GM12891 (cell line): ENCODE measurements at regions not wholly inside any gene's neighbourhood (a gene's known extent, or its start where the extent isn't known, plus 50 kb on each side); places are given as distances from the start of the nearest gene placed in this dataset.
"Not testable (repeated sequence)": the region's sequence is repeated elsewhere in the genome, so short reads cannot be mapped to it uniquely, and the experiment has no call there.

Experiments
- DNase-seq: peaks from one replicate; pipeline ENCODE4 v3.0.0; 2011; ENCODE audit warnings: low spot score; ENCODE audit not compliant: insufficient read length
- FAIRE-seq: peaks from 2 replicates; lab custom pipeline; 2011; peaks lifted over from hg19 to GRCh38; lab: Jason Lieb, UNC
- PAX5 ChIP-seq: IDR thresholded peaks from 2 replicates; pipeline ENCODE4 v1.6.1; 2011; ENCODE audit warnings: low read length, moderate library complexity, mild to moderate bottlenecking; ENCODE audit not compliant: insufficient read depth, severe bottlenecking
- POLR2A ChIP-seq: IDR thresholded peaks from 2 replicates; pipeline ENCODE4 v1.6.1; 2011; ENCODE audit warnings: low read depth, low read length, control low read depth
- POLR2AphosphoS5 ChIP-seq: IDR thresholded peaks from 2 replicates; pipeline ENCODE4 v1.6.1; 2011; ENCODE audit warnings: low read depth, low read length, control low read depth
- POU2F2 ChIP-seq: IDR thresholded peaks from 2 replicates; pipeline ENCODE4 v1.6.1; 2011; ENCODE audit warnings: low read depth, mild to moderate bottlenecking, control low read depth, low read length, moderate library complexity
- SPI1 ChIP-seq: IDR thresholded peaks from 2 replicates; pipeline ENCODE4 v1.6.1; 2011; ENCODE audit warnings: low read depth, low read length, control low read depth
- TAF1 ChIP-seq: IDR thresholded peaks from 2 replicates; pipeline ENCODE4 v1.6.1; 2011; ENCODE audit warnings: low read depth, low read length, control low read depth

DNA sequence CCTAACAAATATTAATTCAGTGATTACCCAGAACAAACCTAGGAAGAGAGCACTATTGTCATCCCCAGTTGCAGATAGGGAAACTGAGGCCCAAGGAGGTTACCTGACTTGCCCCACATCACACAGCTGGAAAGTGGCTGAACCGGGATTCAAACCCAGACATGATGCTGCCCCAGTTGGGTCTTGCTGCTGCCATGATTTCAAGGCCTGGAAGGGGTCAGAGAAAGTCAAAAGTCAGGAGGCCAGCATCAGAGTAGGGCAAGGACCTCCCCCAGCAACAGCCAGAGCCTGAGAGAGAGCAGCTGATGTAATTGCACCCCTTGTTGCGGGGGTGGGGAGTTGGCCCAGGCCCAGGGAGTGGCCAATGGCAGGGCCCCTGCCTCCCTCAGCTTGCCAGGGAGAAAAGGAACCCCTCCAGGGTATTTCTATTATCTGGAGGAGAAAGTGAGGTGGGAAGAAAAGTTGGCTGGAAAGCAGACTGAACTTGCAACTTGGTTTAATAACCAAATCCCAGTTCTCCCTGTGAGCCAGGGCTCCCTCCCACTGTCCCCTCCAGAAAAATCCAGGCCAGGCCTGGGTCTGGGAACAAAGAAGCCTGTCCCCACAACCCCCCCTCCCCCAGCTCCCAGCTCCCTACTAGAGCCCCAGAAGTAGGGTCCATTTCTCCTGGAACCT is 83.6 kb downstream of the MRPL14 start:
- TF ChIP-seq POLR2AphosphoS5 (no peak), PAX5 (no peak), POU2F2 (no peak), TAF1 (no peak), SPI1 (no peak), POLR2A (no peak)
- FAIRE-seq = no peak

DNA sequence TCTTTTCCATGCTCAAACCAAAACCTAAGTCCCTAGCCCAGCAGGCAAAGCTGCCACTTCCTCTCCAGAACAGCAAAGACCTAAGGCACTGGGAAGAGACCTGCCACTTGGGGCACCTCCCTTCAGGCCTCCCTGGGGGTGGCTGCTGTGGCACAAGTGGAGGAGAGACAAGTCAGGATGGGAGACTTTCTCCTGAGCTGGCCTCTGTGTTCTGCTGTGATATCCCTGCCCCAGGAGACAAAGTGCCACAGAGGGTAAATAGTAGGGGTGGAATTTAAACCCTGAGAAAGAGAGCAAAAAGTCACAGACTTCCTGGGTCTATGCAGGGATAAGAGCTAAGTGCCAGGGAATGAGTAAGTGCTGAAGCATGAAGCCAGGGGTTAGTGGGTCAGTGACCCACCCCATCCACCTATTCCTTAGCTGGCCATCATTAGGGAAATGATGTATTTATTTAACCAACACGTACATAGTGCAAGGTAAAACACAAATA is 84.2 kb downstream of the MRPL14 start:
- DNase-seq (no peak), FAIRE-seq (no peak)

More for the DNA sequence above, 83.6 kb downstream of the MRPL14 start:
- DNase-seq = no peak

DNA sequence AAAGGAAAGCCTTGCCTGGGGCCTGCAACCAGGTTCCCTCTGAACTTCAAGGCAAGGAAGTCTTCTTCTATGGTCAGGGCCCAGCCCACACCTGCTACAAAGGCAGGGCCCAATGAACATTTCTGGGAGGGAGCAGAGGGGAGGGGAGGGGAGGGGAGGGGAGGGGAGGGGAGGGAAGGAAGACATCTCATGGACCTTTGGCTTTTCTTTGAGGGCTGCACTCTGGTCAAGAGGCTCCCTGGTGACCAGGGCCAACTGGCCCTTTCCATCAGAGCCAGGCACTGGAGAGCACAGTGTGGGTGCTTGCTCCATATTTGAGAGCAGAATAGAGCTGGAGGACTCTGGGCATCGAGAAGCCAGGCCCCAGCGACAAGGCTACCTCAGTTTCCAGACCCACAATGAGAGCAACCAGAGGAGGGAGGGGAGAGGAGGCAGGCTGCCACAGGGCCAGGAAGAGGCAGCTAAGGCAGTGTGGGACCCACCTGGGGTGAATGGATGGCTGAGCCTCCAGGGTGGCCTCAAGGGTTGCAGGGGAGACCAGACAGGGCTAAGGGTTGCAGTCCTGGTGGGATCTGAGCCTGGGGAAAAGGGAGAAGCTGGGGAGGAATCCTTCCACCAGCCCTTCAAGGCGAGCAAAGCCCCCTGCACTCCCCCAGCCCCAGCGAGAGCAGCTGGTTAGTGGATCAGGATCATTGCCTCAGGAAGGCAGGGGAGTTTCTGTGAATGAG is 84.8 kb downstream of the MRPL14 start:
- DNase-seq (no peak), FAIRE-seq (no peak)
- TF ChIP-seq TAF1 (no peak), POLR2A (no peak), POU2F2 (no peak), SPI1 (no peak), POLR2AphosphoS5 (no peak), PAX5 (no peak)

More for the DNA sequence above, 84.2 kb downstream of the MRPL14 start:
- no peak for TF ChIP-seq TAF1
- TF ChIP-seq SPI1 = 0 out of 2 replicates have a peak, but pooled peaks have one; percentile 9

DNA sequence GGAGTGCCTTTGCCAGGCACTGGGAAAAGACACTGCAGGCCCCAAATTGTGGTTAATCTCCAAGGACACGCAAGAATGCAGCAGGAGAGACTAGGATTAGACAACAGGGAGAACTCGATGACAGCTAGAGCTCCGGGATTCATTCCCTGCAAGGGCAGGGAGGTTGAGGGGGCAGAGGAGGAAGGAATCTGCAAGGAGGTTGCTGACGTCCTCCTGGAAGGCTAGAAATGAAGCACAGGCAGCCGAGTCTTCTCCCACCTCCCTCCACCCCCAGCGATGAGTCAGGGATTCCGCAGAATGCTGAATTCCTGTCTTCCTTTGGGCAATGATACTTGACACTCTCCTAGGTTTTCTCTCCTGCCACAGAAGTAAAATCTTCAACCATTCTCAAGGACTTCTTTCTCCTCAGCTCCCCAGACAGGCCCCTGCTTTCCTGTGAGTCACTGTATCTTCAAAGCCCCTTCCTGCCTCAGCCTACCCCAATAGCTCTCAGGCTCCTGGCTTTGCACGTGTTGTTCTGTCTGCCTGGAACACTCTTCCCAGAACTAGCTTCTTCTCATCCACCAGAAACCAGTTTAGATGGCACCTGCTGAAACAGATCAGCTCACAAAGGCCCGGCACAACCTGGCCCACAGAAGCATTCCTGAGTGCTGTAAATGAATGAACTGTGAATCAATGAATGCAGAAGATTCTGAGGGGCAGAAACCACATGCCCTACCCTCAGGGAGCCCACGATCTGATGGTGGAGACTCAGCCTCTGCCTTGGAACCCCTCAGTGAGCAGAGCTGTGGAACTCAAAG is 85.6 kb downstream of the MRPL14 start:
- TF ChIP-seq SPI1 = no peak
- DNase-seq = no peak
- no peak for FAIRE-seq

DNA sequence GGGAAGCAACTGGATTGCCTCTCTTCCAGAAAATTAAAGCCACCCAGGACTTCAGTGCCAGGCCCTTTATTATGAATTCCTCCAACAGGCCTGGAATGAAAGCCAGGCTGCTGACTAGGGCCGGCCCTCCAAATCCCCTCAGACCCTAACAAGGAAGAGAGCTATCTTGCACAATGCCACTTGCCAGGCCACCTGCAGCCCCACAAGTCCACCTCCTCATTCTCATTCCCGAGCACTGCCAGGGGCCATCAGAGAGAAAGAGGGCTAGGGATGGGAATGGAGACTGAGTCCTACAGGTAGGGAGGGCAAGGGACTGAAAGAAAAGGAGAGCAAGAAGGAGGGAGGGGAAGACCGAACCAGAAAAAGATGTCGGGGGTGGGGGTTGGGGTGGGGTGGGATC is 86.5 kb downstream of the MRPL14 start:
- DNase-seq (no peak), FAIRE-seq (no peak)
- no peak for TF ChIP-seq POLR2A
- no peak for TF ChIP-seq POU2F2

DNA sequence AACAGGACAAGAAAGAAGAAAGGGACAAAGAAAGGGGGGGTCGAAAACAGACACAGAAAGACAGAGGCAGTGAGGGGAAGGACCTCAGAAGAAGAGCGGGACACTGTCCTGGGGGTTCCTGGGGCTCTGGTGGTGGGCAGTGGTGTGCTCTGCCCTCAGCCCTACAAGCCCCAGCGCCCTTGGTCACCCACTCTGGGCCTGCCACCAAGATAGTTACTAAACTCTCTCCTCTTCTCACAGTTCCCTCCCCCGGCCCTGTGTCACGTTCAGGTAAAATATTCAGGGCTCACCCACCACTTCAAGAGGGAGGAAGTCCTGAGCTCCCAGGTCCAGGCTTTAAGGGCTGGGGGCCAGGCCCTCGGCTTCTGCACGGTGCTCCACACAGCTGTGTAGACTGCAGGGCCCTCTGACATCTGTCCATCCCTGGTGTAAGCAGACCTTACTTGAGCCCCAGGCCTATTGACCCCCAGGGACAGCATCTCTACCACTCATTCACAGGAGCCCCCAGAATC is 87.4 kb downstream of the MRPL14 start:
- TF ChIP-seq TAF1 = no peak
- no peak for TF ChIP-seq POLR2AphosphoS5
- TF ChIP-seq POU2F2 = no peak
- no peak for TF ChIP-seq SPI1
- TF ChIP-seq POLR2A = no peak
- FAIRE-seq = no peak
- DNase-seq = no peak

DNA sequence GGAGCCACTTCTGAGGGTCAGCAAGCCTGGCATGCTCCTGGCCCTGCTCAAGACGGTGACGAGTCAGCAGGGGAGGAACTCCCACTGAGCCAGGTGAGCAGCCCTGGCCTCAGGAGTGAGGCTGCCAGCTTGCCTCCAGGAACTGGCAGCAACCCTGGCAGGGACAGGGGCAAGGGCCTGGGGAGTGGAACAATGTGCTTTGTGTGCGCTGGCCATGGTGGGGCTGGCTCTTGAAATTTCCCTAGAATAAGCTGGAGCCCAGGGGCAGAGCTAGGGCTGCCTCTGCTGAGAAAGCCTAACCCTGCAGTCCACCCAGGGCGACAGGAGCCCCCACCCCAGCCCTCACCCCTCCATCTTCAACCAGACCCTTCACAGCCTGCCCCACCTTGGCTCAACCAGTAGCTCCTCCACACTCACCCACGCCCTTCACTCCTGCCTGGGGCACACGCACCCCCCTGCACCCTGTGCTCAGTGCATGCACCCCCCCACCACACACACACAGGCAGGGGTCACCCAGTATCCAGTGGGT is 88.0 kb downstream of the MRPL14 start:
- FAIRE-seq (no peak), DNase-seq (no peak)
- TF ChIP-seq POLR2A (no peak), TAF1 (no peak), POLR2AphosphoS5 (no peak), SPI1 (no peak), PAX5 (no peak), POU2F2 (no peak)

DNA sequence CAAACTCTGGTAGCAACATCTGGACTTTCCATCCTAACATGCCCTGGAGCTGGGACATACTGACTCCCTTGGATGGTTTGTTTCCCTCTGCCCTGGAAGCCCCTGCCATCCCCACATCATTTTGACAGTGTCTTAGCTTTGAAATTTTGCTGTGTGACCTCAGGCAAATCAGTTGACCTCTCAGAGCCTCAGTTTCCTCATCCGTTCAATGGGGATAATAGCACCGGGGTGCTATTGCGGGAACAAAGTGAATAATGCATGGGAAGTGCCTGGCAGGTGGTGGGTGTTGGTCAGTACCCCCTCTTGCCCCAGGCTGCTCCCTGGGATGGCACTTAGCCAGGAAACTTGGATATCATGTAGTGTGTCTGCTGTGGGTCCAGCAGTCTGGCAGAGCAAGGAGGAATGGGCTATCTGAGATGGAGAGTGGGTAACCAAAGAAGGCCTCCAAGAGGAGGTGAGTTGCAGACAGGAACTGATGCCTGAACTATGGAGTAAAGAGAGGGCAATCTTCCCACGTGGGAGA is 88.6 kb downstream of the MRPL14 start:
- DNase-seq = no peak
- no peak for FAIRE-seq
- no peak for TF ChIP-seq PAX5
- no peak for TF ChIP-seq SPI1
- TF ChIP-seq POU2F2 = no peak
- no peak for TF ChIP-seq TAF1
- TF ChIP-seq POLR2AphosphoS5 = no peak
- TF ChIP-seq POLR2A = no peak

DNA sequence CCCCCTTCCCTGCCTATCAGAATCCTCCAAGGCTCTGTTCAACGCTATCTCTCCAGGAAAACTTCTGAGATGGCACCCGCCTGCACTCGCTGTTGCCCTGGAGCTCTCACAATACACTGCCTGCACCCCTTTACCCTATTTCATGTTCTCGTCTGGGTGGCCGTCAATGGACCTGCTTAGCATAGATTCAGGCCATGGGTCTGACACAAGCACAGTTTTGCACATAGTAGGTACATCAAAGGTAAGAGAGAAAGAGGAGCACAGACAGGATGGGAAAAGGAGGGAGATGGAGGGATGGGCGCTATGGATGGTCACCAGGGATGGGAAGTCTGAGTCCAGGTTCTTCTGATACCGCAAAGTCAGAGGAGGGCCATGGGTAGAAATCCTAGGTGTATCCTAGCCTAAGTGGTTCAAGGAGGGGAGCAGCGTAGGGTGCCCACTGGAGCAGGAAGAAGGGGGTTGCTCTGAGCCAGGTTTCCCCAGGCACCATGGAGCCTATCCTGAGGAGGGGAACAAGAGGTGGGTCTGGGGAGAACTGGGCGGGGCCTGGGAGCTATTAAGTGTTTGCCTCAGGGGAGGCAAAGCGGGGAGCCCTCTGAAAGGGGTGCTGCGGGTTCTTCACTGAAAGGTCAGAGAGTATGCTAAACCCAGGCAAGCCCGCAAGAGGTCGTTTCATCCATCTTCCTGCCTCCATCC is 89.3 kb downstream of the MRPL14 start:
- no peak for TF ChIP-seq POLR2A
- DNase-seq = no peak
- FAIRE-seq = no peak

DNA sequence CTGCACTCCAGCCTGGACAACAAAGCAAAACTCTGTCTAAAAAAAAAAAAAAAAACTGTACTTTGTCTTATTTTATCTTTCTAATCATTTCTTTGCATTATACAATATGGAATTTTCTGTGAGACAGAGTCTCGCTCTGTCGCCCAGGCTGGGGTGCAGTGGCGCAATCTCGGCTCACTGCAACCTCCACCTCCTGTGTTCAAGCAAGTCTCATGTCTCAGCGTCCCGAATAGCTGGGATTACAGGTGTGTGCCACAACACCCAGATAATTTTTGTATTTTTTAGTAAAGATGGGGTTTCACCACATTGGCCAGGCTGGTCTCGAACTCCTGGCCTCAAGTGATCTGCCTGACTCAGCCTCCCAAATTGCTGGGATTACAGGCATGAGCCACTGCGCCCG is 90.0 kb downstream of the MRPL14 start:
- FAIRE-seq = not testable (repeated sequence)

More for the DNA sequence above, 90.0 kb downstream of the MRPL14 start:
- not testable (repeated sequence) for DNase-seq
